GM19239 (cell line): ENCODE measurements at regions not wholly inside any gene's neighbourhood (a gene's known extent, or its start where the extent isn't known, plus 50 kb on each side); places are given as distances from the start of the nearest gene placed in this dataset.

Source experiments
- DNase-seq: peaks from one replicate; pipeline ENCODE4 v3.0.0; 2011; ENCODE audit warnings: low spot score; ENCODE audit not compliant: insufficient read length
- FAIRE-seq: peaks from 2 replicates; lab custom pipeline; 2011; peaks lifted over from hg19 to GRCh38; lab: Jason Lieb, UNC

- peak; percentile 27 for DNase-seq
- FAIRE-seq: peak; percentile 95
Measured at GRCh38 chr4:171644430-171645057, 168.7 kb upstream of the GALNTL6 start.

GRCh38 chr4:171639540-171639939 lies 173.7 kb upstream of the GALNTL6 start:
- no peak for DNase-seq
- FAIRE-seq: peak; percentile 96

- no peak for DNase-seq
- no peak for FAIRE-seq
Measured at GRCh38 chr4:171636606-171637005, 176.6 kb upstream of the GALNTL6 start.

GRCh38 chr4:171629737-171630136 lies 183.5 kb upstream of the GALNTL6 start:
- no peak for DNase-seq
- FAIRE-seq: no peak

- DNase-seq (no peak), FAIRE-seq (no peak)
Measured at GRCh38 chr4:171629182-171629581, 184.0 kb upstream of the GALNTL6 start.

DNA sequence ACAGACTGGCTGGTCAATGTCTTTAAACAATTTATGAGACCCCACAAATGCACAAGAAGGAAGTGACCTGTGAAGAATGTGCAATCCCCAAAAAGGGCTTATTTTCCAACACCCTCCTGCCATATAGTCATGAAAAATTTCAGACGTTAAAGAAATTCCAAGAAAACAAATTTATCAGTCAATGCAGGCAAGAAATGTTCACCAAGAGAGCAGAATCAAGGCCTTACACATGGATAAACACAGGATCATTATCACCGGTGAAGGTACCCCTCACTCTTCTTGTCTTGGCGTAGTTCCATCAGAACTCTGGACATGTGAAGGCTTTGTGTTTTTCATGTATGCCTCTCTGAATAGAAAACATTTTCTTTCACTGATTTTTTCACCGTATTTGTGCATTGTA lies 186.7 kb upstream of the GALNTL6 start:
- no peak for DNase-seq
- FAIRE-seq: no peak

DNA sequence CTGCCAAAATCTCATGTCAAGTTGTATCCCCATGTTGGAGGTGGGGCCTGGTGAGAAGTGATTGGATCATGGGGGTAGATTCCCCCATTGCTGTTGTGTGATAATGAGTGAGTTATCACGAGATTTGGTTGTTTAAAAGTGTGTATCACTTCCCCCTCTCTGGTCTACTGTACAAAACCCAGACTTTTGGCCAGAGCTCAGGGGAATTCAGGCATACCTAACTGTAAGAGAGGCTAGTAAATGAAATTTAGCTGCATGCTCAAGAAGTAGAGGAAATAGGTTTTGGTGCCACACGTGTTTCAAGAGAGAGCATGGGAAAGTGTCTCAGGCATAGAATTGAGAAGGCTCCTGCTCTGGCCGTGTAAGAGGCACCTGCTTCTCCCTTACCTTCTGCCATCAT lies 190.5 kb upstream of the GALNTL6 start:
- DNase-seq (no peak), FAIRE-seq (no peak)

DNA sequence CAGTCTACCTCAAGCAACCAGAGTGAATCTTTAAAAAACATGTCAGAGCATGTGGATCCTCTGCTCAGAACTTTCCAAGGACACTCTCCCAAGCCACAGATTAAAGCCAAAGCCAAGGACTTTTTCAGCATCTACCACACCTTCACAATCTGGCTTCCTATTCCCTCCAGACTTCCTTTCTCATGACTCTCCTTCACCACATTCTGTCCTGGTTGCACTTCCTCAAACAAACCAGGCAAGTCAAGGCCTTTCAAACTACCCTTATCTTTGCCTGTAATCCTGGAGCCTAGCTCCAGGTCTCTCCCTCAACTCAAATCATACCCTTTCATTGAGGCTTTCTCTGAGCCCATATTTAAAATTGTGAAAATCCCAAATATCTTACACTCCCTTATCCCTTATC lies 191.6 kb upstream of the GALNTL6 start:
- no peak for DNase-seq

DNA sequence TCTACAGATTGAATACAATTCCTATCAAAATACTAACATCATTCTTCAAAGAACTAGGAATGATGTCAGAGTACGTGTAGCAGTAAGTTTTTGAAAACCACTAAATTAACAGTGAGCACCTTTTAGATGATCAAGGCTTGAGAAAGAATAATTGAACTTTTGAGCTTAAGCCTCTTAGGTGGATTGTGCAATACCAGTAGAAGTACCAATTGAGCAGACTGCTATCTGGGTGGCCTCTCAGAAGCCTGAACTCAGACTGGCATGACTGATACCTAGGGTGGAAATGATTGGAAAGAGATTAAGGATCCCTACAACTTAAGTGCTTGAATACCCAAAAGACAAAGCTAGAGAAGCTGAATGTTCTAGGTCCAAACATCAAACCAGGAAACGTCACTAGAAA lies 200.3 kb upstream of the GALNTL6 start:
- peak; percentile 26 for FAIRE-seq

More for the DNA sequence above, 191.6 kb upstream of the GALNTL6 start:
- no peak for FAIRE-seq

GRCh38 chr4:171602638-171603355 lies 210.4 kb upstream of the GALNTL6 start:
- FAIRE-seq (no peak), DNase-seq (no peak)

More for the DNA sequence above, 200.3 kb upstream of the GALNTL6 start:
- no peak for DNase-seq

- DNase-seq (no peak), FAIRE-seq (no peak)
Measured at GRCh38 chr4:171601091-171601490, 212.1 kb upstream of the GALNTL6 start.

GRCh38 chr4:171599628-171600027 lies 213.6 kb upstream of the GALNTL6 start:
- no peak for DNase-seq

GRCh38 chr4:171594293-171594692 lies 218.9 kb upstream of the GALNTL6 start:
- no peak for FAIRE-seq
- DNase-seq: no peak

More at GRCh38 chr4:171599628-171600027, 213.6 kb upstream of the GALNTL6 start:
- no peak for FAIRE-seq

DNA sequence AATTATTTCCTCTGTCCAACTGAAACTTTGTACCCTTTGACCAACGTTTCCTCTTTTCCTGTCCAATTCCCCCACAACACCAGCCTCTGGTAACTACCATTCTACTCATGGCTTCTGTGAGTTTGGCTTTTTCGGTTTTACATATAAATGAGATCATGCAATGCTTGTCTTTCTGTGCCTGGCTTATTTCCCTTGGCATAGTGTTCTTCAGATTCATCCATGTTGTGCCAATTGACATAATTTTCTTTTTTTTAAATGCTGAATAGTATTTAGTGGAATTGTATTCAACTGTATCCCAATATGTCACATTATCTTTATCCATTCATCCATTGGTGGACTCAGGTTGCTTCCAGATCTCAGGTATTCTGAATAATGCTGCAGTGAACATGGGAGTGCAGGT lies 222.5 kb upstream of the GALNTL6 start:
- FAIRE-seq (no peak), DNase-seq (no peak)

DNA sequence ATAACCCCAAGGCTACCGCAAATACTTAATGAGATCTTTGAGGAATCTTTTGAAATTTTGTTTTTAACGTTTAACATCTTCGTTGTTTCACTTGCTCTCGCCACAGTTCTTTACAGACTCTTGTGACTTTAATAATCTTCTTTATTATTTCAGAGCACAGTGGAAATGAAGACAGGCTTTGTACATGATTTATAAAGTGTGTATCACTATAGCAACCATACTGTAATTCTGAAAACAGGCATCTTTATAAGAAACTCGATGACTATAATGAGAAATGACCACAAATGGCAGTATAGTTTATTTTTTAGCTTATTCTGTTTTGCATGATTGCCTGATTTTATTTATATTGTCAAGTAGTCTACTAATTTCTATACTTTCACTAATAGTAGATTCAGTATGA lies 224.4 kb upstream of the GALNTL6 start:
- FAIRE-seq (no peak), DNase-seq (no peak)

DNA sequence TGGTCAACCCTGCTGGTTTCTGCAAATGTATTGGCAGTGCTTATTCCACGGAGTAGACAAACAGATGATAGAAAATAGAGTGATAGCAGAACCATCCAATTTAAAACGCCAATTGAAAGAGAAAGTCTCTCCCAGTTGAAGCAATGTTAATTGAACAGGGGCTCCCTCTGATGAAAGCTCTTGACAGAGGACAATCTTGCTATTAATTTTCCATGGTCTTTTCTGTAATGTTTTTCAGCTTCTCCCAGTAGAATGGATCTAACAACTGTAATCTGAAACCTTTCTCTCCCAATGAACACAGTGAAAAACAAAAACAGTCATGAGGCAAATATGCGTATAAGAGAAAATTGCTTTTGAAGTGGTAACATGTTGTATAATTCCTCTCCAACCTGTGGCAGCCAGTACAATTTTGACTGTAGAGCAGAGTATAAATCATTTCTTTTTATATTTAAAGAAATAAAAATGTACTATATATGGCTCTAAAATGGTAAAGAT lies 225.1 kb upstream of the GALNTL6 start:
- no peak for FAIRE-seq
- no peak for DNase-seq

GRCh38 chr4:171583790-171584189 lies 229.4 kb upstream of the GALNTL6 start:
- DNase-seq: no peak
- FAIRE-seq: no peak

- no peak for FAIRE-seq
- no peak for DNase-seq
Measured at GRCh38 chr4:171582961-171583581, 230.1 kb upstream of the GALNTL6 start.

- DNase-seq (no peak), FAIRE-seq (no peak)
Measured at GRCh38 chr4:171573181-171573580, 240.0 kb upstream of the GALNTL6 start.

DNA sequence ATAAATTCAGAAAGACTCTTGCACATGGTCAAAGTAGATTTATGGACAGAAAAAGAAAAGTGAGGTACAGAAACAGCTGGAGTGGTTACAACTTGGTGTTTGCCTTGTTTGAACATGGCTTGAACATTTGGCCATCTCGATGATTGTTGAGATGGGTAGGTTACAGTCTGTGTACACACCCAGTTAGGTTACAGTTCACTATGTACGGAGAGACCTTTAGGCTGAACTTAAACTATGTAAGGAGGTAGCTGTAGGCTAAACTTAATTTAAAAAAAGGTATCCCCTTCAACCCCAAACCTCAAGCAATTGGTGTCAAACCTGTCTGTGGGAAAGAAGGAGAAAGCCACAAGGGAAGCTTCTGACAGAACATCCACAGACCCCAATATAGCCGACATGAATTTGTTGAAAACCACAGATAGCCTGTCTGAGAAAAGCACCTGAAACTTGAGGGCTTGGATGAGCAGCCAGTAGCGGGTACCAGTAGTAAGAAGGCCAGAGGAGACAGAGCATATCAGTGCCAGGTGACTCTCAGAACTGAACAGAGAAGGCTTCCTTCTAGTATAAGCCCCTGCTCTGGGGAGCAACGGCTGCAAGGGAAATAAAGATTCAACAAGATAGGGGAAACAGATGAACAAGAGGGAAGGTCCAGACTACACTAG lies 247.9 kb upstream of the GALNTL6 start:
- FAIRE-seq: no peak
- DNase-seq: no peak

- DNase-seq (no peak), FAIRE-seq (peak; percentile 4)
Measured at GRCh38 chr4:171561419-171561818, 251.8 kb upstream of the GALNTL6 start.
